Activated B cell treated with CpG ODN at 0.5 μM for 24 hours (primary cell): ENCODE measurements at regions not wholly inside any gene's neighbourhood (a gene's known extent, or its start where the extent isn't known, plus 50 kb on each side); places are given as distances from the start of the nearest gene placed in this dataset.

Experiments
- ATAC-seq: fragments of 200-7000 bp; cut with Tn5 transposase; one replicate; pipeline ENCODE4 v1.10.0; 2021; ENCODE audit warnings: low read depth, mild to moderate bottlenecking, moderate library complexity
- CTCF ChIA-PET: fragments of 350-600 bp; sonication (Branson Sonifier 250); formaldehyde crosslinking; loops from one replicate; lab custom pipeline; 2021; ENCODE audit warnings: antibody characterized with exemption; lab: Charles Lee
- POLR2A ChIA-PET: fragments of 350-600 bp; sonication (Branson Sonifier 250); formaldehyde crosslinking; loops from one replicate; lab custom pipeline; 2021; ENCODE audit warnings: antibody characterized with exemption; lab: Charles Lee
- DNase-seq: peaks from one replicate; pipeline ENCODE4 v3.0.0; 2022
- H3K27ac Mint-ChIP-seq: one replicate; pipeline ENCODE4 v1.8.0; 2020; ENCODE audit warnings: mixed read lengths
- H3K27me3 Mint-ChIP-seq: one replicate; pipeline ENCODE4 v1.8.0; 2021; ENCODE audit warnings: mixed read lengths
- H3K36me3 Mint-ChIP-seq: one replicate; pipeline ENCODE4 v1.8.0; 2021; ENCODE audit warnings: low read depth, mixed read lengths
- H3K4me1 Mint-ChIP-seq: one replicate; pipeline ENCODE4 v1.8.0; 2021; ENCODE audit warnings: mixed read lengths
- H3K4me3 Mint-ChIP-seq: one replicate; pipeline ENCODE4 v1.8.0; 2020; ENCODE audit warnings: mild to moderate bottlenecking, mixed read lengths
- H3K9me3 Mint-ChIP-seq: one replicate; pipeline ENCODE4 v1.8.0; 2020; ENCODE audit warnings: mixed read lengths
- CTCF ChIP-seq: fragments of 200-600 bp; IDR thresholded peaks from one replicate; pipeline ENCODE4 v1.8.0; 2022; ENCODE audit warnings: antibody characterized with exemption, mild to moderate bottlenecking
- intact Hi-C: fragments of 100-400 bp; cut with micrococcal nuclease; formaldehyde crosslinking; loops from one replicate; pipeline ENCODE4 v1.15.1; 2024

- ATAC-seq (peak; percentile 66), DNase-seq (no peak)
- POLR2A ChIA-PET: no interaction called here
- H3K27me3 Mint-ChIP-seq: no peaks in the 10 kb centered on the region
- TF ChIP-seq CTCF: no peak
- intact Hi-C loops: no loop called here
- H3K9me3 Mint-ChIP-seq: peaks cover 10% of the 10 kb centered on the region
- H3K27ac Mint-ChIP-seq: no peak overlapping the region
- peaks cover 27% of the 10 kb centered on the region for H3K4me1 Mint-ChIP-seq
- peaks cover 7% of the 10 kb centered on the region for H3K36me3 Mint-ChIP-seq
- no peak overlapping the region for H3K4me3 Mint-ChIP-seq
- CTCF ChIA-PET: no interaction called here
These were observed 221.4 kb downstream of the SPATA31D1 start for GRCh38 chr9:82209797-82210470.

GRCh38 chr9:82212885-82213284, 224.3 kb downstream of the SPATA31D1 start:
- intact Hi-C loops: no loop called here
- Mint-ChIP-seq H3K4me3 (no peak overlapping the region), H3K4me1 (peaks cover 18% of the 10 kb centered on the region), H3K9me3 (peaks cover 12% of the 10 kb centered on the region), H3K27me3 (peaks cover 7% of the 10 kb centered on the region), H3K36me3 (peaks cover 7% of the 10 kb centered on the region), H3K27ac (no peak overlapping the region)
- ChIA-PET POLR2A (no interaction called here), CTCF (no interaction called here)
- no peak for TF ChIP-seq CTCF
- no peak for ATAC-seq
- DNase-seq: no peak

GRCh38 chr9:82216435-82216834, 227.9 kb downstream of the SPATA31D1 start:
- intact Hi-C loops: no loop called here
- DNase-seq (no peak), ATAC-seq (no peak)
- ChIA-PET CTCF (no interaction called here), POLR2A (no interaction called here)
- no peak overlapping the region for H3K27ac Mint-ChIP-seq
- no peaks in the 10 kb centered on the region for H3K36me3 Mint-ChIP-seq
- H3K9me3 Mint-ChIP-seq: peaks cover 2% of the 10 kb centered on the region
- H3K27me3 Mint-ChIP-seq: peaks cover 7% of the 10 kb centered on the region
- no peak overlapping the region for H3K4me3 Mint-ChIP-seq
- H3K4me1 Mint-ChIP-seq: peaks cover 2% of the 10 kb centered on the region
- TF ChIP-seq CTCF: no peak

- no peak for TF ChIP-seq CTCF
- intact Hi-C loops: no loop called here
- no peak overlapping the region for H3K27ac Mint-ChIP-seq
- H3K4me1 Mint-ChIP-seq: no peaks in the 10 kb centered on the region
- ATAC-seq (no peak), DNase-seq (no peak)
- ChIA-PET POLR2A (no interaction called here), CTCF (no interaction called here)
- no peaks in the 10 kb centered on the region for H3K27me3 Mint-ChIP-seq
- no peaks in the 10 kb centered on the region for H3K9me3 Mint-ChIP-seq
- H3K36me3 Mint-ChIP-seq: no peaks in the 10 kb centered on the region
- no peak overlapping the region for H3K4me3 Mint-ChIP-seq
These were observed 234.9 kb downstream of the SPATA31D1 start for GRCh38 chr9:82223442-82223841.

GRCh38 chr9:82231411-82231810, 242.8 kb downstream of the SPATA31D1 start:
- ATAC-seq: no peak
- Mint-ChIP-seq H3K27me3 (no peaks in the 10 kb centered on the region), H3K4me3 (no peak overlapping the region), H3K36me3 (no peaks in the 10 kb centered on the region), H3K4me1 (peaks cover 8% of the 10 kb centered on the region), H3K27ac (no peak overlapping the region), H3K9me3 (peaks cover 13% of the 10 kb centered on the region)
- no peak for DNase-seq
- no peak for TF ChIP-seq CTCF
- intact Hi-C loops: loop anchor here (10.0 kb wide), 1 partner anchor 1797 kb away; no protein-coding TSS in a partner anchor
- POLR2A ChIA-PET: no interaction called here
- CTCF ChIA-PET: no interaction called here
